Stimulated activated CD4-positive, alpha-beta T cell treated with anti-CD3 and anti-CD28 coated beads, Interleukin-15, amount 100 ng/mL, for 48 hours (primary cell): ENCODE measurements at regions not wholly inside any gene's neighbourhood (a gene's known extent, or its start where the extent isn't known, plus 50 kb on each side); places are given as distances from the start of the nearest gene placed in this dataset.

Experiments used
- DNase-seq, 2 donors: peaks; one replicate each; pipeline ENCODE4 v3.0.0-alpha.2; 2020; ENCODE audit warnings: low read depth in 2 of 2

GRCh38 chr11:41971592-41971991 is 512.1 kb upstream of the LRRC4C start:
- DNase-seq = no peak

- DNase-seq = no peak
Observed at GRCh38 chr11:41978945-41979344, 519.5 kb upstream of the LRRC4C start.

GRCh38 chr11:41980741-41981140 is 521.3 kb upstream of the LRRC4C start:
- DNase-seq = no peak

GRCh38 chr11:41982276-41982675 is 522.8 kb upstream of the LRRC4C start:
- no peak for DNase-seq

GRCh38 chr11:41982975-41983374 is 523.5 kb upstream of the LRRC4C start:
- DNase-seq = no peak

GRCh38 chr11:41983475-41983874 is 524.0 kb upstream of the LRRC4C start:
- DNase-seq = no peak

GRCh38 chr11:41984023-41984422 is 524.6 kb upstream of the LRRC4C start:
- no peak for DNase-seq

GRCh38 chr11:41985799-41986198 is 526.3 kb upstream of the LRRC4C start:
- DNase-seq = no peak

GRCh38 chr11:41988951-41989572 is 529.6 kb upstream of the LRRC4C start:
- DNase-seq = no peak

- no peak for DNase-seq
Observed at GRCh38 chr11:41989823-41990380, 530.5 kb upstream of the LRRC4C start.

- no peak for DNase-seq
Observed at GRCh38 chr11:41996533-41996932, 537.1 kb upstream of the LRRC4C start.

- no peak for DNase-seq
Observed at GRCh38 chr11:41997844-41998401, 538.5 kb upstream of the LRRC4C start.

- DNase-seq = no peak
Observed at GRCh38 chr11:41999066-41999465, 539.6 kb upstream of the LRRC4C start.

GRCh38 chr11:42003801-42004200 is 544.3 kb upstream of the LRRC4C start:
- no peak for DNase-seq

GRCh38 chr11:42006766-42007165 is 547.3 kb upstream of the LRRC4C start:
- no peak for DNase-seq

GRCh38 chr11:42012271-42012670 is 552.8 kb upstream of the LRRC4C start:
- DNase-seq = no peak

GRCh38 chr11:42013656-42014201 is 554.3 kb upstream of the LRRC4C start:
- no peak for DNase-seq

GRCh38 chr11:42021911-42022310 is 562.5 kb upstream of the LRRC4C start:
- DNase-seq = no peak

- no peak for DNase-seq
Observed at GRCh38 chr11:42023267-42023666, 563.8 kb upstream of the LRRC4C start.

- DNase-seq = no peak
Observed at GRCh38 chr11:42025121-42025803, 565.8 kb upstream of the LRRC4C start.

GRCh38 chr11:42034826-42035225 is 575.4 kb upstream of the LRRC4C start:
- DNase-seq = no peak

- no peak for DNase-seq
Observed at GRCh38 chr11:42036201-42036600, 576.7 kb upstream of the LRRC4C start.

GRCh38 chr11:42043312-42043711 is 583.9 kb upstream of the LRRC4C start:
- DNase-seq = no peak
